ENCODE measurements at regions not wholly inside any gene's neighbourhood (a gene's known extent, or its start where the extent isn't known, plus 50 kb on each side); places are given as distances from the start of the nearest gene placed in this dataset.

DNA sequence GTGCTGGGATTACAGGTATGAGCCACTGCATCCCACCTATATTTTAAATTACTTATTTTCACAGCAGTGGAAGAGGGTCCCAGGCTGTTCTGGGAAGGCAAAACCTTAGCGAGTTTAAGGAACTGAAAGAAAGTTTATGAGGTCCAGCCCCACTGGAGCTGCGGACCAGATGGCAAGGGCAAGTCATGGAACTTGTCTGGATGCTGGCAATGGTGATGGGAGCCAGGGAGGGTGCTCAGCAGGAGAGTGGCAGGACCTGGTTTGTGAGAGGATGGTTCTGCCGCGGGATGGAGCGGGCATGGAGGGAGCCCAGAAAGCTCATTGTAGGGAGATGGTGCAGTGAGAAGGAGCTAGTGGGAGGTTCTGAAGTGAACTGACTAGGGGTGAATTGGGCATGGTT is 50.6 kb upstream of the SLC45A1 start:
- TF ChIP-seq HNF4G (IDR thresholded peaks at IDR 0.05): no peak
- no peak for TF ChIP-seq TAF1 (conservative IDR thresholded peaks at IDR 0.05)
- no peak for TF ChIP-seq NR2F2 (IDR thresholded peaks at IDR 0.05)
- TF ChIP-seq GABPA (IDR thresholded peaks at IDR 0.05 in 1 of 2, conservative IDR thresholded peaks at IDR 0.05 in 1 of 2): no peak
- TF ChIP-seq, protein P1, sequence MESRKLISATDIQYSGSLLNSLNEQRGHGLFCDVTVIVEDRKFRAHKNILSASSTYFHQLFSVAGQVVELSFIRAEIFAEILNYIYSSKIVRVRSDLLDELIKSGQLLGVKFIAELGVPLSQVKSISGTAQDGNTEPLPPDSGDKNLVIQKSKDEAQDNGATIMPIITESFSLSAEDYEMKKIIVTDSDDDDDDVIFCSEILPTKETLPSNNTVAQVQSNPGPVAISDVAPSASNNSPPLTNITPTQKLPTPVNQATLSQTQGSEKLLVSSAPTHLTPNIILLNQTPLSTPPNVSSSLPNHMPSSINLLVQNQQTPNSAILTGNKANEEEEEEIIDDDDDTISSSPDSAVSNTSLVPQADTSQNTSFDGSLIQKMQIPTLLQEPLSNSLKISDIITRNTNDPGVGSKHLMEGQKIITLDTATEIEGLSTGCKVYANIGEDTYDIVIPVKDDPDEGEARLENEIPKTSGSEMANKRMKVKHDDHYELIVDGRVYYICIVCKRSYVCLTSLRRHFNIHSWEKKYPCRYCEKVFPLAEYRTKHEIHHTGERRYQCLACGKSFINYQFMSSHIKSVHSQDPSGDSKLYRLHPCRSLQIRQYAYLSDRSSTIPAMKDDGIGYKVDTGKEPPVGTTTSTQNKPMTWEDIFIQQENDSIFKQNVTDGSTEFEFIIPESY (IDR thresholded peaks at IDR 0.05): no peak
- no peak for TF ChIP-seq FOXA2 (IDR thresholded peaks at IDR 0.05)
- TF ChIP-seq, protein P2, sequence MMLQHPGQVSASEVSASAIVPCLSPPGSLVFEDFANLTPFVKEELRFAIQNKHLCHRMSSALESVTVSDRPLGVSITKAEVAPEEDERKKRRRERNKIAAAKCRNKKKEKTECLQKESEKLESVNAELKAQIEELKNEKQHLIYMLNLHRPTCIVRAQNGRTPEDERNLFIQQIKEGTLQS (IDR thresholded peaks at IDR 0.05): no peak
- no peak for TF ChIP-seq RXRA (IDR thresholded peaks at IDR 0.05)
- TF ChIP-seq, protein P3, sequence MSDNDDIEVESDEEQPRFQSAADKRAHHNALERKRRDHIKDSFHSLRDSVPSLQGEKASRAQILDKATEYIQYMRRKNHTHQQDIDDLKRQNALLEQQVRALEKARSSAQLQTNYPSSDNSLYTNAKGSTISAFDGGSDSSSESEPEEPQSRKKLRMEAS (IDR thresholded peaks at IDR 0.05): no peak
- TF ChIP-seq FOXA1 (IDR thresholded peaks at IDR 0.05): no peak
- TF ChIP-seq HNF4A (conservative IDR thresholded peaks at IDR 0.05): no peak
- TF ChIP-seq RAD21 (IDR thresholded peaks at IDR 0.05): no peak
- no peak for TF ChIP-seq EGR1 (IDR thresholded peaks at IDR 0.05; ENCODE audit: low read depth in 2 of 2)
- DNase-seq (ENCODE audit: low spot score): no peak
- H3K27ac ChIP-seq (ENCODE audit: low read depth in 1 of 2, low read length in 2 of 2): no peak overlapping the region
- H3K9ac ChIP-seq (ENCODE audit: low read depth in 1 of 2, low read length in 2 of 2): no peak overlapping the region
- H3K27me3 ChIP-seq (ENCODE audit: control insufficient read depth in 4 of 4, insufficient read depth in 4 of 4, low read length in 3 of 4): no peaks in the 10 kb centered on the region
- no peaks in the 10 kb centered on the region for H3K36me3 ChIP-seq (ENCODE audit: control insufficient read depth in 4 of 4, insufficient read depth in 3 of 4, low read depth in 1 of 4, low read length in 3 of 4)
- no peak overlapping the region for H3K4me3 ChIP-seq (ENCODE audit: low read depth in 1 of 3, low read length in 3 of 3)
- 73% methylated on average over 5 of the region's 5 CpGs for WGBS
- H3K9me3 ChIP-seq (ENCODE audit: control insufficient read depth in 4 of 4, low read length in 3 of 4): no peaks in the 10 kb centered on the region
- peaks cover 4 to 15% (median 9%) of the 10 kb centered on the region in 4 donors for H3K4me1 ChIP-seq (ENCODE audit: control insufficient read depth in 4 of 4, insufficient read depth in 4 of 4, low read length in 3 of 4)

DNA sequence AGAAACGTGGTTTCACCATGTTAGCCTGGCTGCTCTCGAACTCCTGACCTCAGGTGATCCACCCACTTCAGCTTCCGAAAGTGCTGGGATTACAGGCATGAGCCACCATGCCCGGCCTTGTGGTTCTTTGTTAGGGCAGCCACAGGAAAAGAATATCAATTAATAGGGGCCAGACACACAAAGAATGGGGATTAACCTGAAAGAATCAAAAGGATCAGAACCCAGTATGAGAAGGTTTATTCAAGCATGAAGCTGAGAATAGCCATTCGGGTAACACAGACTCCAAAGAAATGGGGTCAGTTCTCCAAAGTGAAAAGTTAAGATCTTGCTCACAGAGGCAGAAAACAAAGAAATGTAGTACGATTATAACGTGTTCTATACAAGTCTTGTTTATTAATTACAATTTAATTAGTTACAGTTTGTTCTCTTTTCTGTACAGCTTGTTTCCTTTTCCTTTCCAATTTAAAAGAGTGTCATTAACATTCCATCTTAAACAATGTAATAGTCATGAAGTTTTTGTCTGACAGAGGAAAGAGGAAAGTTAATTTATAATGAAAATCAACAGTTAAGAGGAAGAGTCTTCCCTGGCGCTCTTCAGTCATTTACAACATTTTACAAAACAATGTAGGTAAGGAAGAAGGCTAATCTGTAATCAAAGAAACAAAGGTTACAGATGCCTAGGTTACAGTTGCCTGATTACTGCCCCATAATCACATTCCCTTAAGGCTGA is 51.3 kb upstream of the SLC45A1 start:
- no peak for TF ChIP-seq HNF4G (IDR thresholded peaks at IDR 0.05)
- TF ChIP-seq NR2F2 (IDR thresholded peaks at IDR 0.05): no peak
- TF ChIP-seq, protein P3 (IDR thresholded peaks at IDR 0.05): no peak
- no peak for TF ChIP-seq RAD21 (IDR thresholded peaks at IDR 0.05)
- TF ChIP-seq SP1 (IDR thresholded peaks at IDR 0.05): no peak
- TF ChIP-seq FOXA2 (IDR thresholded peaks at IDR 0.05): no peak
- TF ChIP-seq, protein P1 (IDR thresholded peaks at IDR 0.05): no peak
- TF ChIP-seq JUND (IDR thresholded peaks at IDR 0.05): no peak
- TF ChIP-seq, protein P4, sequence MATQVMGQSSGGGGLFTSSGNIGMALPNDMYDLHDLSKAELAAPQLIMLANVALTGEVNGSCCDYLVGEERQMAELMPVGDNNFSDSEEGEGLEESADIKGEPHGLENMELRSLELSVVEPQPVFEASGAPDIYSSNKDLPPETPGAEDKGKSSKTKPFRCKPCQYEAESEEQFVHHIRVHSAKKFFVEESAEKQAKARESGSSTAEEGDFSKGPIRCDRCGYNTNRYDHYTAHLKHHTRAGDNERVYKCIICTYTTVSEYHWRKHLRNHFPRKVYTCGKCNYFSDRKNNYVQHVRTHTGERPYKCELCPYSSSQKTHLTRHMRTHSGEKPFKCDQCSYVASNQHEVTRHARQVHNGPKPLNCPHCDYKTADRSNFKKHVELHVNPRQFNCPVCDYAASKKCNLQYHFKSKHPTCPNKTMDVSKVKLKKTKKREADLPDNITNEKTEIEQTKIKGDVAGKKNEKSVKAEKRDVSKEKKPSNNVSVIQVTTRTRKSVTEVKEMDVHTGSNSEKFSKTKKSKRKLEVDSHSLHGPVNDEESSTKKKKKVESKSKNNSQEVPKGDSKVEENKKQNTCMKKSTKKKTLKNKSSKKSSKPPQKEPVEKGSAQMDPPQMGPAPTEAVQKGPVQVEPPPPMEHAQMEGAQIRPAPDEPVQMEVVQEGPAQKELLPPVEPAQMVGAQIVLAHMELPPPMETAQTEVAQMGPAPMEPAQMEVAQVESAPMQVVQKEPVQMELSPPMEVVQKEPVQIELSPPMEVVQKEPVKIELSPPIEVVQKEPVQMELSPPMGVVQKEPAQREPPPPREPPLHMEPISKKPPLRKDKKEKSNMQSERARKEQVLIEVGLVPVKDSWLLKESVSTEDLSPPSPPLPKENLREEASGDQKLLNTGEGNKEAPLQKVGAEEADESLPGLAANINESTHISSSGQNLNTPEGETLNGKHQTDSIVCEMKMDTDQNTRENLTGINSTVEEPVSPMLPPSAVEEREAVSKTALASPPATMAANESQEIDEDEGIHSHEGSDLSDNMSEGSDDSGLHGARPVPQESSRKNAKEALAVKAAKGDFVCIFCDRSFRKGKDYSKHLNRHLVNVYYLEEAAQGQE (IDR thresholded peaks at IDR 0.05): no peak
- no peak for TF ChIP-seq FOXA1 (IDR thresholded peaks at IDR 0.05)
- no peak for TF ChIP-seq EGR1 (IDR thresholded peaks at IDR 0.05; ENCODE audit: low read depth in 2 of 2)
- TF ChIP-seq, protein P2 (IDR thresholded peaks at IDR 0.05): no peak
- TF ChIP-seq TAF1 (conservative IDR thresholded peaks at IDR 0.05): no peak
- no peak for TF ChIP-seq GABPA (IDR thresholded peaks at IDR 0.05 in 1 of 2, conservative IDR thresholded peaks at IDR 0.05 in 1 of 2)
- Histone ChIP-seq H3K4me3 (ENCODE audit: low read depth in 1 of 3, low read length in 3 of 3) (no peak overlapping the region), H3K4me1 (ENCODE audit: control insufficient read depth in 4 of 4, insufficient read depth in 4 of 4, low read length in 3 of 4) (peaks cover 4 to 16% (median 9%) of the 10 kb centered on the region in 4 donors), H3K36me3 (ENCODE audit: control insufficient read depth in 4 of 4, insufficient read depth in 3 of 4, low read depth in 1 of 4, low read length in 3 of 4) (no peaks in the 10 kb centered on the region), H3K27me3 (ENCODE audit: control insufficient read depth in 4 of 4, insufficient read depth in 4 of 4, low read length in 3 of 4) (no peaks in the 10 kb centered on the region), H3K9ac (ENCODE audit: low read depth in 1 of 2, low read length in 2 of 2) (no peak overlapping the region), H3K9me3 (ENCODE audit: control insufficient read depth in 4 of 4, low read length in 3 of 4) (no peaks in the 10 kb centered on the region), H3K27ac (ENCODE audit: low read depth in 1 of 2, low read length in 2 of 2) (no peak overlapping the region)
- no peak for DNase-seq (ENCODE audit: low spot score)
- 66% methylated on average over 8 of the region's 8 CpGs for WGBS
